A172 (cell line): ENCODE measurements at regions not wholly inside any gene's neighbourhood (a gene's known extent, or its start where the extent isn't known, plus 50 kb on each side); places are given as distances from the start of the nearest gene placed in this dataset.
"Not testable (repeated sequence)": the region's sequence is repeated elsewhere in the genome, so short reads cannot be mapped to it uniquely, and the experiment has no call there.

Experiments used
- DNase-seq: peaks from one replicate; pipeline ENCODE4 v3.0.0-alpha.2; 2015; ENCODE audit warnings: low spot score

DNA sequence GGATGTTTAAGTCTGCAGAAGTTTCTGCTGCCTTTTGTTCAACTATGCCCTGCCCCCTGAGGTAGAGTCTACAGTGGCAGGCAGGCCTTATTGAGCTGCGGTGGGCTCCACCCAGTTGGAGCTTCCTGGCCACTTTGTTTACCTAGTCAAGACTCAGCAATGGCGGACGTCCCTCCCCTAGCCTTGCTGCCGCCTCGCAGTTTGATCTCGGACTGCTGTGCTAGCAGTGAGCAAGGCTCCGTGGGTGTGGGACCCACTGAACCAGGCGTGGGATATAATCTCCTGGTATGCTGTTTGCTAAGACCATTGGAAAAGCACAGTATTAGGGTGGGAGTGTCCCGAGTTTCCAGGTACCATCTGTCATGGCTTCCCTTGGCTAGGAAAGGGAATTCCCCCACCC is 79.4 kb upstream of the RPS6KA6 start:
- not testable (repeated sequence) for DNase-seq

DNA sequence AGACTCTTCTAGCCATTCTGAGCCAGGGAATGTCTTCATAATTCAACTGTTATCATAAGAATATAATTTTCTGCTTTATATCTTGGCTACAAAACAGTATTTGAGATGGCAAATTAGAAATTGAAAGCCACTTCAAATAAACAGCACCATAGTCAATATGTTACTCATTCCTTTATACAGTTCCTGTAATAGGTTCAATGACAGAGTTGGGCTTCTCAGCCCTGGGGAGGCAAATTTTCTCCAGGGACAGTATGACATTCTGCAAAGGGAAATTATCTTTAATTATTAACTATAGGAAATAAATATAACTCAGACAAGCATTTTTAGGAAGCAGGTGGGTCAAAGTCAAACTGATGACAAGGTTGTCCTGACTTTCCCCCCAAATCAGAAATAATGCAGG is 71.9 kb upstream of the RPS6KA6 start:
- DNase-seq, result no peak

DNA sequence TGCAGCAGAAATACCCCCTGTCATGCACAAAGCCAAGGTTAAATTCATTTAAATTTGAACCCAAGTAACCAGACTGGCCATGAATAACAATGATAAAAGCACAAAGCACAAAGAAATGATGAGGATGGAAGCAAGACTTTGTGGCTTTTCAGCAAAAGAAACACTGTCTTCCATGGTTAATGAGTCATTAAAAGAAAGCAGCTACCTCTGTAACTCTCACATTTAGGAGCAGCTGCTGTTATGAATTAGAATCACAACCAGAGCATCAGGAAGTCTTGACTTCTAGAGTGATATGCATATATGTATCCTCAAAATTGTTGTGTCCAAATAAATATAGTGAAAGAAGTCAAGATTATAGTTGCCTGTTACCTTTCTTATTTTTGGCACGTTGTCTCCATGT is 70.7 kb upstream of the RPS6KA6 start:
- DNase-seq, result no peak

GRCh38 chrX:84248226-84248625 is 60.2 kb upstream of the RPS6KA6 start:
- DNase-seq, result peak; percentile 0

DNA sequence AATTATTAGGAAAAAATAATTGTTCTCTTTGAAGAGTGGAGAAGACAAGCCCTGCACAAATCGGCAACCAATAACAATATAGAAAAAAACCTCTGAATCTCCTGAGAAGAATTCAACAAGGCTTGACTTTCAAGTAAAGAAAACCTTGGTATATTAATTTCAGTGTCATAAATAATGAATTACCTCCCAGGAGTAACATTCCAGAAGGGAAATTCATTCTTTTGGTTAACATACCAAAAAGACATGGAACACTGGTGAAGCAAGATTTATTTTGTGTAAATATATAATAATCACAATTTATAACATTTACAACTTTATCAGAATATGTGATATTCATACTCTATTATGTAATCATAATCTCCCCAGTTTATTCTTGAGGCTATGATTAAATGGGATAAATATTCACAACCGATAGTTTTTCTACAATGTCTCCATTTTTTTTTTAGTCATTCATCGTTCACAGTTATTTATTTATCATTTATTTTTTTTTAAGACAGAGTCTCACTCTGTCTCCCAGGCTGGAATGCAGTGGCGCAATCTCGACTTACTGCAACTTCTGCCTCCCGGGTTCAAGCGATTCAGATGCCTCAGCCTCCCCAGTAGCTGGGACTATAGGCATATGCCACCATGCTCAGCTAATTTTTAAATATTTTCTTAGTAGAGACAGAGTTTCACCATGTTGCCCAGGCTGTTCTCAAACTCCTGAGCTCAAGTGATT is 53.0 kb upstream of the RPS6KA6 start:
- no peak for DNase-seq
